NCI-H1436 treated with DMSO at 0.1 percent for 48 hours (cell line): ENCODE measurements at regions not wholly inside any gene's neighbourhood (a gene's known extent, or its start where the extent isn't known, plus 50 kb on each side); places are given as distances from the start of the nearest gene placed in this dataset.

Source experiments
- DNase-seq: peaks from one replicate; lab custom pipeline; 2025; lab: John Stamatoyannopoulos, UW

GRCh38 chr16:73813527-73813926 is 483.1 kb upstream of the PSMD7 start:
- DNase-seq, result no peak

GRCh38 chr16:73804456-73804855 is 492.2 kb upstream of the PSMD7 start:
- DNase-seq, result no peak

- no peak for DNase-seq
Measured at GRCh38 chr16:73798471-73798870, 498.1 kb upstream of the PSMD7 start.

GRCh38 chr16:73797115-73797514 is 499.5 kb upstream of the PSMD7 start:
- no peak for DNase-seq

GRCh38 chr16:73796241-73796640 is 500.4 kb upstream of the PSMD7 start:
- no peak for DNase-seq

- no peak for DNase-seq
Measured at GRCh38 chr16:73794994-73795393, 501.6 kb upstream of the PSMD7 start.

- DNase-seq, result no peak
Measured at GRCh38 chr16:73793871-73794437, 502.7 kb upstream of the PSMD7 start.

GRCh38 chr16:73793260-73793659 is 503.4 kb upstream of the PSMD7 start:
- no peak for DNase-seq

- DNase-seq, result no peak
Measured at GRCh38 chr16:73792199-73793020, 504.2 kb upstream of the PSMD7 start.

GRCh38 chr16:73781297-73781696 is 515.3 kb upstream of the PSMD7 start:
- no peak for DNase-seq

- DNase-seq, result no peak
Measured at GRCh38 chr16:73778887-73779286, 517.7 kb upstream of the PSMD7 start.

- no peak for DNase-seq
Measured at GRCh38 chr16:73775841-73776388, 520.7 kb upstream of the PSMD7 start.

- DNase-seq, result no peak
Measured at GRCh38 chr16:73771196-73772064, 525.2 kb upstream of the PSMD7 start.

- DNase-seq, result no peak
Measured at GRCh38 chr16:73768786-73769203, 527.8 kb upstream of the PSMD7 start.

GRCh38 chr16:73764321-73764720 is 532.3 kb upstream of the PSMD7 start:
- DNase-seq, result no peak

- no peak for DNase-seq
Measured at GRCh38 chr16:73756289-73757178, 540.1 kb upstream of the PSMD7 start.

- no peak for DNase-seq
Measured at GRCh38 chr16:73753931-73754330, 542.7 kb upstream of the PSMD7 start.

GRCh38 chr16:73750639-73751038 is 546.0 kb upstream of the PSMD7 start:
- no peak for DNase-seq

GRCh38 chr16:73747328-73747727 is 549.3 kb upstream of the PSMD7 start:
- no peak for DNase-seq

- no peak for DNase-seq
Measured at GRCh38 chr16:73746554-73746953, 550.1 kb upstream of the PSMD7 start.
